GM12891 (cell line): ENCODE measurements at regions not wholly inside any gene's neighbourhood (a gene's known extent, or its start where the extent isn't known, plus 50 kb on each side); places are given as distances from the start of the nearest gene placed in this dataset.

Source experiments
- POLR2A ChIP-seq: IDR thresholded peaks from 2 replicates; pipeline ENCODE4 v1.6.1; 2011; ENCODE audit warnings: low read depth, low read length, control low read depth
- POLR2AphosphoS5 ChIP-seq: IDR thresholded peaks from 2 replicates; pipeline ENCODE4 v1.6.1; 2011; ENCODE audit warnings: low read depth, low read length, control low read depth
- TAF1 ChIP-seq: IDR thresholded peaks from 2 replicates; pipeline ENCODE4 v1.6.1; 2011; ENCODE audit warnings: low read depth, low read length, control low read depth

- TF ChIP-seq POLR2A (no peak), TAF1 (no peak), POLR2AphosphoS5 (no peak)
Observed at GRCh38 chr1:244248426-244248825, 197.3 kb downstream of the ZBTB18 start.
